HG02943 (cell line): ENCODE measurements at regions not wholly inside any gene's neighbourhood (a gene's known extent, or its start where the extent isn't known, plus 50 kb on each side); places are given as distances from the start of the nearest gene placed in this dataset.

Experiments
- ATAC-seq: cut with Tn5 transposase; IDR thresholded peaks from one replicate; pipeline ENCODE4 v1.9.1; 2021; ENCODE audit warnings: mild to moderate bottlenecking, low read depth, moderate library complexity; ENCODE audit not compliant: unreplicated experiment

GRCh38 chr3:44012160-44012899, 229.4 kb upstream of the TOPAZ1 start:
- ATAC-seq: no peak

DNA sequence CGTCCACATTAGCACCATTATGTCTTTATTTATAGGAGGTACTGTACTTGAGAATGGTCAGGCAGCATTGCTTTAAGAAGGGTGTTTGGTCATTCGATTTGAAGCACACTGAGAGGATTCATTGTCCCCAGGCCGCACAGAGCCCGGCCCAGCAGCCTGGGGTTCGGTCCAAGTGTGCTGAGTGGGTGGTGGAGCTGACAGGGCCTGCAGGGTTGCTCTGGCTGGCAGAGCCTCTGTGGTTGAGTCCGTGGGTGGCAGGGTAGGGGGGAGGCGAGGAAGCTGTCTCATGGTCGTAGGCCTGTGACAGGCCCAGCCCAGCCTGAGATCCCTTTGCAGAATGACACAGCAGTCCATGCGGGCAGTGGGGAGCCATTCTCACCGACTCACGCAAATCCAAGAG, 227.7 kb upstream of the TOPAZ1 start:
- ATAC-seq: no peak

- no peak for ATAC-seq
Observed at GRCh38 chr3:44015170-44015569, 226.5 kb upstream of the TOPAZ1 start.

GRCh38 chr3:44016818-44017217, 224.9 kb upstream of the TOPAZ1 start:
- no peak for ATAC-seq

DNA sequence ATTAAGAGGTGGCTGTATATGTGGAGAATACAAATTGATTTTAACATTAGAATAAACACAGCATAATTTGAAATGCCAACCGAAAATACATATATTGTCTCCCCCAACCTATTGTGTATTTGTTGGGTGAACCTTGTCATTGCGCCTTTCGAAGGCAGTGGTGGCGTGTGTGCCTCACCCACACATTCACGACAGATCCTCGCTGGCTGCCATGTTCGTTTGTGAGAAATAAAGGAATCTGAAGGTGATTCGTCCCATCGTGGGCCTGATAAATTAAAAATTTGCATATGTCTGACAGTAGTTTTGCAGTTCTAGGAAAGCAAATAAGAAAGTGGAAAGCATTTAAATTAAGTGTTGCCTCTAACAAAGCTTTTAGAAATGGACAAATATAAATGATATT, 222.8 kb upstream of the TOPAZ1 start:
- ATAC-seq: no peak

DNA sequence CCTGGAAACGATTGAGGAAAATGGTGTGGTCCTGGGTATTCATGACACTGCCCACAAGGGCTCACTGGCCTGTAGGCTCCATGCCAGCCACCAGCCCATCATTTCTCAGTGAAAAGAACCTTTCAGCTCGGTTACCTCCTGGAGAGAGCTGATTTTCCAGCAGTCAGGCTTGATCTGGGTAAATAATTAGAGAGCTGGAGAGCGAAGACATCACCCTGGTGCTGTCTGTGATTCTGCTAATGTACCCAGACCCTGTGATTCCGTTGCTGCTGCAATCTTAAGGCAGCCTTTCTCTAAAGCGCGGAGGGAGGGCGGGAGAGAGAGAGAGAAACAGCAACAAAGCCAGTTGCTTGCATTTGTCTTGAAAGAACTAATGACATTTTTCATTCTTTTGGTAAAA, 221.9 kb upstream of the TOPAZ1 start:
- ATAC-seq: no peak

GRCh38 chr3:44020143-44020542, 221.5 kb upstream of the TOPAZ1 start:
- ATAC-seq: no peak

DNA sequence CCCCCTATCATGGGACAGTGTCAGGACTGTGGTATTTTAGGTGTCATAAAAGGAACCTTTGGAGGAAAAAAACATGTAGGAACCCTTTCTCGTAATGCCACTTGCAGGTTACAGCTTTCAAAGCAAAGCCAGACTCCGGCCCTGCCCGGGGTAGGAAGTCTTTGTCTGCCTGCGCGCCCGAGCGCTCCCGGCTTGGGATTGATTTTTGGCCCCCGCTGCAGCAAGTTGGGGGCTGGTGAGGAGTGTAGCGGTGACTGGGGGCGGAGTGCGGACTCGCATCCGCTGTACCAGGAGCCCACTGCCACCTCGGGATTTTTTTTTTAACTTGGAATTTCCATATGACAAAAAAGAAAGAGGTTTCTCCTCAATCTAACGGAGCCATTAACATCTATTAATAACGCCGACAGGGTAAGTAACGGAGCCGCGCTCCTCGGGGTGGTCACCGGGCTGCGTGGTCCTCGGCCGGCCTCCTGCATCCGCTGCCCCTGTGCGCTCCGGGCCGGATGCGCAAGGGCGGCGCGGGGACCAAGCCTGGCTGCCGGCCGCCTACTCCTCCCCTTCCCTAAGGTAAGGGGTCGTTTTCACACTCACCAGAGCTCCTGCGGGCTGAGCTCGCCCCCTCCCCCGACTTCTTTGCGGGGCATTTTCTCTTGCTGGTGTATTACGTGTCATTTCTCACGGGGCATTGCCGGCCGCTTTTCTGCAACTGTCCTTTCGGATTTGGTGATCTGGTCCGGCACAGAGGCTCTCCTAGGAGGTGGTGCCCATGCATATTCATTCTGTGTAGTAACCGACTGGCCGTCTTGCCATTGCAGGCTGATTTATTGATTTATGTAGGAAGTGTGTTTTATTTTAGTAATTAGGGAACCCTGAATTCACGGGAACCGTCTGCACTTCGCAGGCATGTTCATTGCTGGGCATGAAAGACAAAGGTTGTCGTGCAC, 219.8 kb upstream of the TOPAZ1 start:
- ATAC-seq: no peak

DNA sequence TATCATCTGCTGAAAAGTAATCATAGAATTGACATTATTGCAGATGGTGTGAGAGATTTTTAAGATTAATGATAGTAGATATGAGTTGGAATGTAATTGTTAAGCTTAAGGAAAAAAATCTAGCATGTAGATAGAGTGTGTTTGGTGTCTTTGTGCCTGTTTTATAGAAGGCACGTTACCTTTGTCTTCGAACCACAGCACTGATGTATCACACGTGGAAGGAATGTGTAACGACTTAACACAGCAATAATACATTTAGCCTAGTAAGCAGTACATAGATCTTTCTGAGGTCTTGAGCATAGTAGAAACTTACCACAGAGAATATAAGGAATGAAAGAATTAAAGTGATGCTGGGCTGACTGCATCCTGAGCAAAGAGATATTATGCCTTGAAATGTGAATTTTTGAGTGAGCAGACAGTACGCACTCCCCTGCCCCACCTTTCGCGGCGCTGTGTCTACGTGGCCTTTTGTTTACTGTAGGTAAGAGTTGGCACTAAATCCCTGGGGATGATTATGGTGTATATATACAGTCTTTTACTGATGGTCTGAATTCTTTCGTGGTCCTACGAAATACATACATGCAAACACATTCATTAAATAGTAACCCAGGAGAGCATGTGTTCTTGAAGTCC, 217.6 kb upstream of the TOPAZ1 start:
- ATAC-seq: no peak

DNA sequence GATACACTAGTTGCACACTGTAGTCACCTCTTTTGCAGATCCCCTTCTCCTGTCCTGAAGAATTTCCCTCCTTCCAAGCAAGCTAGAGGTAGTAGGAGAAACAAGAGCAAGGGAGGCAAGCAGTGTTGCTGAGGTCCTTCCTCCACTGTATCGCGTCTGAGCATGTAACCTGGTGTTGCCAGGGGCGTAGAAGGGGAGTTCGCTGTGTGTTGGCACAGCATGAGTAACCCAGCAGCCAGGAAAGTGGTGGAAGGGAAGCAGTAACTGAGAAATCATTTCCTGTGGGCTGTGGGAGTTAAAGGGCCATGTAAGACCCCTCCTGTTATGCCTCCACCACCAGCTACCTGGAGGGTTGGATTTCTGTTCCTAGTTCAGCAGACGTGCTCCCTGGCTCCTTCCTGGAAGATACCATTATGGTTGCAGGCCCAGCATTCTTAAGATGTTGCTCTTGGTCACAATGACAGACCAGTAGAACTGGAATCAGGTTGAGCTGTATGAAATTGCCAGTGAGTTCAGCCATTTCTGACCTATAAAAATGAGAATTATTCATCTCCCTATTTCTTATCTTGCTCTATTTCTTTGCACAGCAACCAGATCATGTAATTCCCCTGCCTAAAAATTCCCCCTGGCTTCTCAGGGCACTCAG, 215.3 kb upstream of the TOPAZ1 start:
- no peak for ATAC-seq

DNA sequence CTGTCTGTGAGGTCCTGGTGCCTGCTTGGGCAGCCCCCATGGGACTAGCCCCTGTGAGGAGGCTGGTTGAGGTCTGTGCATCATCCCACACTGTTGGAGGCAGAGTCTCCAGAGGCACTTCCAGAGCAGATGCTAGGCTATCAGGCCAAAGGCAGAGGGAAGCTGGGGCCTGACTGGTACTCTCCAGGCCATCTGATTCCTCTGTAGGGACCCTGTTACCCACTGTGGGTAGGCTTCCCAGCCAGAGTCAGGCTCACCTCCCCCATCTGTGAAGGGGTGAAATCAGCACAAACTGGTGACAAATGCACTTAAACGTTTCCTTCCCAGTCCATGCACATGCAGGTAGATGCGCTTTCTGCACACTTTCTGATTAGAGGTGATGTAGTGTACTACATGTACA, 212.6 kb upstream of the TOPAZ1 start:
- no peak for ATAC-seq

DNA sequence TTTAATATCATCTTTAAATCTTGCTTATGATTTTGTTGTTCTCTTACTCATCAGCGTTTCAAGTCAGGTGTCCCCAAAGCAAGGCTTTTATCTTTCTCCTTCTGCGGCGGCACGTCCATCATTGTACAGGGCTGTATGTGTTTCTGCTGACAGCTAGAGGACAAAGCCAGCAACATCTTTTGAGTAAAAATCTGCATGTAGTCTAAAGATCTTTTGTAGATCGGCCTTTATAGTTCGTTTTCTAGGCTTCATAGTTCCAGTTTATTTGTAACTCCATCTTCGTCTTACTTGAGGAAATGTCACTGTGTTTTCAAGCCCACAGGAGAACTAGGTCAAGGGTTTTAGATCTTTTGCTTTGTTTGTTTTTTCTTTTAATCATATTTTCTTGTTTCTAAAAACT, 211.4 kb upstream of the TOPAZ1 start:
- no peak for ATAC-seq

GRCh38 chr3:44030687-44031305, 210.9 kb upstream of the TOPAZ1 start:
- ATAC-seq: no peak

- no peak for ATAC-seq
Observed at GRCh38 chr3:44031387-44032380, 210.0 kb upstream of the TOPAZ1 start.

GRCh38 chr3:44032487-44032886, 209.2 kb upstream of the TOPAZ1 start:
- no peak for ATAC-seq

DNA sequence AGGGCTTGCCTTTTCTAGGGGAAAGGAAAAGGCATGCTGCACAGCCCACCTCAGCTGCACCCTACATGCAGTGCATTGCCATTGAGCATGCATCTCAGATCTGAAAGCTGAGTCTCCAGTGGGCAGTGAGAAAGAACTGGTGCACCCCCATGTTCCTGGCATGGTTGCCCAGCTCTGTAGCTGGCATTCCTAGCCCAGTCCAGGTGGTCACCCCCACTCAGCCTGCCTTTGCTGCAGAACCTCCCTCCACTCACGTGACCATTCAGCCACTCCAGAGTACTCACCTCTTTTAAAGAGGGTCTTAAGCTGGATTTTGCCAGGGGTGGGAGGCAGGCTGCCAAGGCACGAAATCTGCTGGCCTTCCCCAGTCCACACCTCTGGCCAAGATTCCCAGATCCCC, 208.6 kb upstream of the TOPAZ1 start:
- no peak for ATAC-seq

GRCh38 chr3:44036850-44037249, 204.8 kb upstream of the TOPAZ1 start:
- ATAC-seq: no peak

- ATAC-seq: no peak
Observed at GRCh38 chr3:44039006-44039405, 202.7 kb upstream of the TOPAZ1 start.

DNA sequence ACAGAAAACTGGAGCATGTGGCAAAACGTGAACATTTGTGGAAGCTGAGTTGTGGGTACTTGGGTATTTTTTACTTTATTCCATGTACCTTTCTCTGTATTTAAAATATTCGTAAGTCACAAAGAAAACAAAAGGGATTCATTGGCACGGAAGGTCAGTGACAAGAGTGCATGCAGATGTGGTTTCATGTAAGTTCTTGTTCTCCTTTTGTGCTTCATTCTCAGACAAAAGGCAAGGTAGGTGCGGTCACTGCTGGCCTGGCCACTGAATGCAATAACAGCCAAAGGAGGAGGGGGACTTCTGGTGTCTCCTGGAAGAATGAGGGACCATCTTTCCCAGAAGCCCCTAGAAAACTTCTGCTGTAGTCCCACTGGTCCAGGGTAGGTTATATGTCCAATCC, 200.0 kb upstream of the TOPAZ1 start:
- ATAC-seq: no peak
